ENCODE measurements at regions not wholly inside any gene's neighbourhood (a gene's known extent, or its start where the extent isn't known, plus 50 kb on each side); places are given as distances from the start of the nearest gene placed in this dataset.

DNA sequence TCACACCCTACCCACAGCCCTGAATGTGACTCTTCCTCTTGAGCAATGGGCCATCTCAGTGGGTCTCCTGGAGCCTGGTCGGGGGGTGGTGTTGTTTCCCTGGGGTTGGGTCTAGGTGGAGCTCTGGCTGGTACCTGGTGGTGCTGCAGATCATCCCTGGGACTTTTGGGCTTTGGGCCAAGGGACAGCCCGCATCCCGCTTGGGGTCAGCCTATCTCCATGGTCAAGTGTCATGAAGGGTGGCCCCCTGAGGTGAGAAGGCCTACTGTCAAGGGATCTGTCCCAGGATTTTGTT is 202.0 kb downstream of the UBE3A start:
- Histone ChIP-seq H3K9ac (ENCODE audit: low read length) (no peak overlapping the region), H4K8ac (ENCODE audit: low read length) (no peak overlapping the region), H3K27me3 (ENCODE audit: control insufficient read depth in 1 of 2, insufficient read depth in 1 of 2, low read length in 2 of 2) (no peaks in the 10 kb centered on the region), H3K4me2 (ENCODE audit: low read length, poor library complexity, severe bottlenecking) (no peak overlapping the region), H3K4me1 (ENCODE audit: control insufficient read depth, insufficient read depth, low read depth, low read length) (no peaks in the 10 kb centered on the region), H3K14ac (ENCODE audit: low read length in 2 of 2) (no peak overlapping the region), H3K23ac (ENCODE audit: low read length in 2 of 2) (no peak overlapping the region), H3K18ac (ENCODE audit: low read depth in 1 of 2, low read length in 2 of 2) (no peak overlapping the region), H3K4me3 (ENCODE audit: insufficient read depth in 1 of 2, low read depth in 1 of 2, low read length in 2 of 2) (no peak overlapping the region), H2BK15ac (ENCODE audit: low read depth, poor library complexity, severe bottlenecking) (no peak overlapping the region), H2BK12ac (ENCODE audit: low read length in 2 of 2) (no peak overlapping the region), H3K4ac (ENCODE audit: low read depth in 1 of 2, low read length in 2 of 2) (no peak overlapping the region), H3K9me3 (ENCODE audit: control insufficient read depth, low read length) (no peaks in the 10 kb centered on the region), H2BK5ac (ENCODE audit: low read depth, low read length, poor library complexity, severe bottlenecking) (no peak overlapping the region), H2BK120ac (ENCODE audit: low read depth, low read length) (no peak overlapping the region), H4K91ac (ENCODE audit: low read length) (no peak overlapping the region), H3K27ac (ENCODE audit: low read length, poor library complexity, severe bottlenecking) (no peak overlapping the region), H2AFZ (ENCODE audit: low read depth, low read length) (no peak overlapping the region), H3K36me3 (ENCODE audit: control insufficient read depth in 1 of 2, insufficient read depth in 2 of 2, low read depth in 1 of 2, low read length in 2 of 2) (no peaks in the 10 kb centered on the region), H2AK5ac (ENCODE audit: low read length, severe bottlenecking) (no peak overlapping the region), H3K79me1 (replicated peaks; ENCODE audit: low read length, poor library complexity, severe bottlenecking) (no peaks in the 10 kb centered on the region)
- DNase-seq, result no peak
- 78% methylated on average over 3 of the region's 3 CpGs for WGBS

DNA sequence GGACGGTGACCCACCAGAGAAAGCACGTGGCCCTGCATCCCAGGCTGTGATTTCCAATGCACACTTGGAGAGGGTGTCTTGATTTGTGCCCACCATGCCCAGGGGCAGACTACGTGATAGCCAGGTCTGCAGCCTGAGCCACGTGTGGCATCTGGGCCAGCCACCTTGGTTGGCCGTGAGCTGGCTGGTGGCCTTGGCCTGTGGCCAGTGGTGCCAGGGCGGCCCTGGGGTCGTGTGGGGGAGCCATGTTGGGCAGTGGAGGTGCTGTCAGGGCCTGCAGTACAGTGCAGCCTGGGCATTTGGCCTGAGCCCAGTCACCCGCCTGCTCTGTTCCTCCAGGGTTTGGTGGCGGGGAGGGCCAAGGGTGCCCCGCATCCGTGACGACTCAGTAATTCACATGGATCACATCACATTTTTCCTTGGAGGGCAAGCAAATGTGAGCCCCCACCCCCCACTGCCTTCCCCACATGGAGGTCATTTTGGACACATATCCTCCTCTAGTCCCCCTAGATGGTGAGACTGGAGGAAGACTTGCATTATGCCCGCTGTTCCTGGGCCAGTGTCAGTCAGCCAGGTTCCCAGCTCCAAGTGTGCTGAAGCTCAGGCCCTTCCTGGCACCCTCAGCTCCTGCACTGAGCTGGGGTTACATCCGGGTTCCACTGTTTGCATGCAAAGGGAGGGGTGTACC is 201.4 kb downstream of the UBE3A start:
- no peaks in the 10 kb centered on the region for H3K27me3 ChIP-seq (ENCODE audit: control insufficient read depth in 1 of 2, insufficient read depth in 1 of 2, low read length in 2 of 2)
- H4K91ac ChIP-seq (ENCODE audit: low read length), result no peak overlapping the region
- no peak overlapping the region for H4K8ac ChIP-seq (ENCODE audit: low read length)
- no peak overlapping the region for H3K27ac ChIP-seq (ENCODE audit: low read length, poor library complexity, severe bottlenecking)
- H3K9ac ChIP-seq (ENCODE audit: low read length), result no peak overlapping the region
- H2BK15ac ChIP-seq (ENCODE audit: low read depth, poor library complexity, severe bottlenecking), result no peak overlapping the region
- H3K4me1 ChIP-seq (ENCODE audit: control insufficient read depth, insufficient read depth, low read depth, low read length), result no peaks in the 10 kb centered on the region
- no peak overlapping the region for H3K4me3 ChIP-seq (ENCODE audit: insufficient read depth in 1 of 2, low read depth in 1 of 2, low read length in 2 of 2)
- no peak for DNase-seq
- no peak overlapping the region for H3K23ac ChIP-seq (ENCODE audit: low read length in 2 of 2)
- H3K4ac ChIP-seq (ENCODE audit: low read depth in 1 of 2, low read length in 2 of 2), result no peak overlapping the region
- no peak overlapping the region for H2BK120ac ChIP-seq (ENCODE audit: low read depth, low read length)
- H3K79me1 ChIP-seq (replicated peaks; ENCODE audit: low read length, poor library complexity, severe bottlenecking), result no peaks in the 10 kb centered on the region
- H3K14ac ChIP-seq (ENCODE audit: low read length in 2 of 2), result no peak overlapping the region
- no peak overlapping the region for H2AFZ ChIP-seq (ENCODE audit: low read depth, low read length)
- H3K4me2 ChIP-seq (ENCODE audit: low read length, poor library complexity, severe bottlenecking), result no peak overlapping the region
- H3K9me3 ChIP-seq (ENCODE audit: control insufficient read depth, low read length), result peaks cover under 1% of the 10 kb centered on the region
- no peak overlapping the region for H2BK12ac ChIP-seq (ENCODE audit: low read length in 2 of 2)
- H3K36me3 ChIP-seq (ENCODE audit: control insufficient read depth in 1 of 2, insufficient read depth in 2 of 2, low read depth in 1 of 2, low read length in 2 of 2), result no peaks in the 10 kb centered on the region
- no peak overlapping the region for H2BK5ac ChIP-seq (ENCODE audit: low read depth, low read length, poor library complexity, severe bottlenecking)
- 77% methylated on average over 14 of the region's 14 CpGs for WGBS
- H3K18ac ChIP-seq (ENCODE audit: low read depth in 1 of 2, low read length in 2 of 2), result no peak overlapping the region
- no peak overlapping the region for H2AK5ac ChIP-seq (ENCODE audit: low read length, severe bottlenecking)

DNA sequence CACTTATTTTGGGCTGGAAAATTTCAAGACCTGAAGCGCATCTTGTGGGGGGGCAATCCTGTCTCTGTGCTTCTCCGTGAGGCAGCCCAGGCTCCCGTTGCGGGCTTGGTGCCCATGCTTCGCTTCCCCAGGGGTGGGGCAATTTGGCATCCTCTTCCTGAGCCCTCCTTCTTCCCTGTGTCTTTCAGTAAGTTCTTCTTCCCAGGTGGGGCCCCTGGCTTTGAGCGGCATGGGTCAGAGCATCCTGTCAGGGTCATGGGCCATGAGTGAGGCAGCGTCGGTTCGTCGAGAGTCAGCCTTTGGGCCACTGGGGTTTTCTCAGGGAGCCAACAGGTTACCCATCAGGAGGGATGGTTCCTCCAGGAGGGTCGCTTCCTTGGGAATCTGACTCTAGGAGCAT is 200.7 kb downstream of the UBE3A start:
- Histone ChIP-seq H3K14ac (ENCODE audit: low read length in 2 of 2) (no peak overlapping the region), H2BK12ac (ENCODE audit: low read length in 2 of 2) (no peak overlapping the region), H3K9me3 (ENCODE audit: control insufficient read depth, low read length) (peaks cover 4% of the 10 kb centered on the region), H2BK120ac (ENCODE audit: low read depth, low read length) (no peak overlapping the region), H3K79me1 (replicated peaks; ENCODE audit: low read length, poor library complexity, severe bottlenecking) (no peaks in the 10 kb centered on the region), H3K27ac (ENCODE audit: low read length, poor library complexity, severe bottlenecking) (no peak overlapping the region), H3K18ac (ENCODE audit: low read depth in 1 of 2, low read length in 2 of 2) (no peak overlapping the region), H3K4ac (ENCODE audit: low read depth in 1 of 2, low read length in 2 of 2) (no peak overlapping the region), H3K4me1 (ENCODE audit: control insufficient read depth, insufficient read depth, low read depth, low read length) (no peaks in the 10 kb centered on the region), H2AK5ac (ENCODE audit: low read length, severe bottlenecking) (no peak overlapping the region), H4K8ac (ENCODE audit: low read length) (no peak overlapping the region), H3K4me3 (ENCODE audit: insufficient read depth in 1 of 2, low read depth in 1 of 2, low read length in 2 of 2) (no peak overlapping the region), H4K91ac (ENCODE audit: low read length) (no peak overlapping the region), H2AFZ (ENCODE audit: low read depth, low read length) (no peak overlapping the region), H3K4me2 (ENCODE audit: low read length, poor library complexity, severe bottlenecking) (no peak overlapping the region), H3K9ac (ENCODE audit: low read length) (no peak overlapping the region), H3K27me3 (ENCODE audit: control insufficient read depth in 1 of 2, insufficient read depth in 1 of 2, low read length in 2 of 2) (no peaks in the 10 kb centered on the region), H3K23ac (ENCODE audit: low read length in 2 of 2) (no peak overlapping the region), H2BK15ac (ENCODE audit: low read depth, poor library complexity, severe bottlenecking) (no peak overlapping the region), H3K36me3 (ENCODE audit: control insufficient read depth in 1 of 2, insufficient read depth in 2 of 2, low read depth in 1 of 2, low read length in 2 of 2) (no peaks in the 10 kb centered on the region), H2BK5ac (ENCODE audit: low read depth, low read length, poor library complexity, severe bottlenecking) (no peak overlapping the region)
- DNase-seq, result no peak
- 92% methylated on average over 11 of the region's 11 CpGs for WGBS

DNA sequence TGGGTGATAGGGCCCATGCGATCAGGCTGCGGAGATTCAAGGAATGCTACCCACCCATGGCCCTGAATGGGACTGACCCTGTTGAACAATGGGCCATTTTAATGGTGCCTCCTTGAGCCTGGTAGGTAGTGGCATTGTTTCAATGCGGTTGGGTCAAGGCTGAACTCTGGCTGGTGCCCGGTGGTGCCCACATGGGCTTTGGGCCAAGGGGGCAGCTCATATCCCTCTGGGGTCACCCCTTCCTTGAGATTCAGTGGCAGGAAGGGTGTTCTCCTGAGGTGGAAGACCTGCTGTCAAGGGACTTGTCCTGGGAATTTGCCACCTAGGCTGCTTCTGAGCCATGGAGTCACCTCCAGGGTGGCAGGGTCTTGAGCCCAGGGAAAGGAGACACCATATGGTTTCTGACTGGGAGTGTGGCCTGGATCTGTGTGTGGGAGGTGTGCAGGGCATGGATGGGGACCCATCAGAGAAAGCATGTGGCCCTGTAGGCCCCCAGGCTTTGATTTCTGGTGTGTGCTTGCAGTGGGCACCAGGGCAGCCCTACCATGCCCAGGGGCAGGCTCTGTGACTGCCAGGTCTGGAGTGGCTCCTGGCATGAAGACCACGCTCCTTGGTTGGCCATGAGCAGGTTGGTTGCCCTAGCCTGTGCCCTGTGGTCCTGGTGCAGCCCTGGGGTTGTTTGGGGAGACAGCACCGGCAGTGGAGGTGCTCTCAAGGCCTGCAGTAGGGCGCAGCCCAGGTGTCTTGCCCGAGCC is 199.9 kb downstream of the UBE3A start:
- Histone ChIP-seq H2BK15ac (ENCODE audit: low read depth, poor library complexity, severe bottlenecking) (no peak overlapping the region), H2BK120ac (ENCODE audit: low read depth, low read length) (no peak overlapping the region), H2BK12ac (ENCODE audit: low read length in 2 of 2) (no peak overlapping the region), H3K4me3 (ENCODE audit: insufficient read depth in 1 of 2, low read depth in 1 of 2, low read length in 2 of 2) (no peak overlapping the region), H3K4me2 (ENCODE audit: low read length, poor library complexity, severe bottlenecking) (no peak overlapping the region), H3K79me1 (replicated peaks; ENCODE audit: low read length, poor library complexity, severe bottlenecking) (no peaks in the 10 kb centered on the region), H3K4me1 (ENCODE audit: control insufficient read depth, insufficient read depth, low read depth, low read length) (no peaks in the 10 kb centered on the region), H2AK5ac (ENCODE audit: low read length, severe bottlenecking) (no peak overlapping the region), H3K27ac (ENCODE audit: low read length, poor library complexity, severe bottlenecking) (no peak overlapping the region), H3K9me3 (ENCODE audit: control insufficient read depth, low read length) (peaks cover 4% of the 10 kb centered on the region), H3K18ac (ENCODE audit: low read depth in 1 of 2, low read length in 2 of 2) (no peak overlapping the region), H2AFZ (ENCODE audit: low read depth, low read length) (no peak overlapping the region), H3K9ac (ENCODE audit: low read length) (no peak overlapping the region), H2BK5ac (ENCODE audit: low read depth, low read length, poor library complexity, severe bottlenecking) (no peak overlapping the region), H3K23ac (ENCODE audit: low read length in 2 of 2) (no peak overlapping the region), H4K91ac (ENCODE audit: low read length) (no peak overlapping the region), H3K4ac (ENCODE audit: low read depth in 1 of 2, low read length in 2 of 2) (no peak overlapping the region), H4K8ac (ENCODE audit: low read length) (no peak overlapping the region), H3K27me3 (ENCODE audit: control insufficient read depth in 1 of 2, insufficient read depth in 1 of 2, low read length in 2 of 2) (no peaks in the 10 kb centered on the region), H3K14ac (ENCODE audit: low read length in 2 of 2) (no peak overlapping the region), H3K36me3 (ENCODE audit: control insufficient read depth in 1 of 2, insufficient read depth in 2 of 2, low read depth in 1 of 2, low read length in 2 of 2) (no peaks in the 10 kb centered on the region)
- DNase-seq, result no peak
- 74% methylated on average over 8 of the region's 8 CpGs for WGBS
